DND-41 (cell line): ENCODE measurements at regions not wholly inside any gene's neighbourhood (a gene's known extent, or its start where the extent isn't known, plus 50 kb on each side); places are given as distances from the start of the nearest gene placed in this dataset.

Experiments
- EZH2 ChIP-seq: IDR thresholded peaks from 3 replicates; pipeline ENCODE4 v1.6.1; 2012; ENCODE audit warnings: borderline replicate concordance, low read depth, mild to moderate bottlenecking, moderate library complexity, low read length, inconsistent platforms; ENCODE audit not compliant: severe bottlenecking
- TF ChIP-seq, protein P1 (sequence below): IDR thresholded peaks from 2 replicates; pipeline ENCODE4 v1.5.1; 2012; ENCODE audit warnings: borderline replicate concordance, low read length, moderate library complexity, mild to moderate bottlenecking; ENCODE audit not compliant: poor library complexity, severe bottlenecking; ENCODE audit errors: extremely low read depth

DNA sequence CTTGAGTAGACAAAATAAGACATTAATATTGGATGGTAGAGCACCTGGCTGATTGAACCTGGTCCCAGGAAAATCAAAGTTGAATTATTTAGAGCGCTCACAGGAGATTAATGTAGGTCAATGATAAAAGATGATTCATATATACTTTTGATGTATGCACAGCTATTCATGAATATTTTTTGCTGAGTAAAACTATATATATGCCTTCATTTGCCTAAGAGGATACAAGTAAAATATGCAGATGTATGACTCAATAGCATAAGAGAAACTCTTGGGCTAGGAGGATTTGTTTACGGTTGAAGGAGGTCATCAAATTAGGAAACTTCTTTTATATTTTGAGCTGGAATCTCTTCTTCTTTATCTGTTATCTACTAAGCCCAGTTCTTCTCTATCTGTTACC, 202.7 kb upstream of the HS3ST1 start:
- TF ChIP-seq, protein P1, sequence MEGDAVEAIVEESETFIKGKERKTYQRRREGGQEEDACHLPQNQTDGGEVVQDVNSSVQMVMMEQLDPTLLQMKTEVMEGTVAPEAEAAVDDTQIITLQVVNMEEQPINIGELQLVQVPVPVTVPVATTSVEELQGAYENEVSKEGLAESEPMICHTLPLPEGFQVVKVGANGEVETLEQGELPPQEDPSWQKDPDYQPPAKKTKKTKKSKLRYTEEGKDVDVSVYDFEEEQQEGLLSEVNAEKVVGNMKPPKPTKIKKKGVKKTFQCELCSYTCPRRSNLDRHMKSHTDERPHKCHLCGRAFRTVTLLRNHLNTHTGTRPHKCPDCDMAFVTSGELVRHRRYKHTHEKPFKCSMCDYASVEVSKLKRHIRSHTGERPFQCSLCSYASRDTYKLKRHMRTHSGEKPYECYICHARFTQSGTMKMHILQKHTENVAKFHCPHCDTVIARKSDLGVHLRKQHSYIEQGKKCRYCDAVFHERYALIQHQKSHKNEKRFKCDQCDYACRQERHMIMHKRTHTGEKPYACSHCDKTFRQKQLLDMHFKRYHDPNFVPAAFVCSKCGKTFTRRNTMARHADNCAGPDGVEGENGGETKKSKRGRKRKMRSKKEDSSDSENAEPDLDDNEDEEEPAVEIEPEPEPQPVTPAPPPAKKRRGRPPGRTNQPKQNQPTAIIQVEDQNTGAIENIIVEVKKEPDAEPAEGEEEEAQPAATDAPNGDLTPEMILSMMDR = no peak
- no peak for TF ChIP-seq EZH2
